ENCODE measurements at regions not wholly inside any gene's neighbourhood (a gene's known extent, or its start where the extent isn't known, plus 50 kb on each side); places are given as distances from the start of the nearest gene placed in this dataset.

GRCh38 chr20:12737900-12738299, 270.9 kb upstream of the SPTLC3 start:
- Histone ChIP-seq H2BK12ac (ENCODE audit: insufficient read length, low read depth, low read length) (no peak overlapping the region), H3K56ac (ENCODE audit: insufficient read length, low read depth, low read length) (no peak overlapping the region), H3K79me1 (ENCODE audit: insufficient read depth, low read depth, low read length, poor library complexity, severe bottlenecking) (no peaks in the 10 kb centered on the region), H3T11ph (ENCODE audit: low read length) (no peak overlapping the region), H3K27me3 (ENCODE audit: insufficient read depth, low read length) (no peaks in the 10 kb centered on the region), H4K8ac (replicated peaks; ENCODE audit: insufficient read length, low read depth, low read length) (no peak overlapping the region), H3K23me2 (ENCODE audit: insufficient read length, low read depth, low read length, poor library complexity, severe bottlenecking) (no peaks in the 10 kb centered on the region), H3K14ac (ENCODE audit: insufficient read depth, low read length) (no peak overlapping the region), H3K27ac (ENCODE audit: insufficient read length, low read depth, low read length) (no peak overlapping the region), H2BK5ac (ENCODE audit: insufficient read length, low read length) (no peak overlapping the region), H3K18ac (ENCODE audit: insufficient read length, low read depth, low read length) (no peak overlapping the region), H3K4me2 (ENCODE audit: insufficient read depth, insufficient read length, low read length) (no peak overlapping the region), H4K20me1 (ENCODE audit: control insufficient read depth, insufficient read depth, insufficient read length) (no peaks in the 10 kb centered on the region), H3K9ac (ENCODE audit: extremely low read depth, insufficient read length, low read length) (no peak overlapping the region), H2BK20ac (ENCODE audit: low read depth, low read length, poor library complexity, severe bottlenecking) (no peak overlapping the region), H3K23ac (ENCODE audit: insufficient read length, low read depth, low read length) (no peak overlapping the region), H2BK15ac (ENCODE audit: low read depth, low read length) (no peak overlapping the region), H3K4ac (ENCODE audit: low read depth, low read length) (no peak overlapping the region), H2AK5ac (ENCODE audit: insufficient read length, low read length) (no peak overlapping the region), H4K5ac (ENCODE audit: insufficient read length, low read depth, low read length) (no peak overlapping the region), H2AFZ (ENCODE audit: low read length) (no peak overlapping the region), H3K79me2 (ENCODE audit: insufficient read depth, low read length) (no peaks in the 10 kb centered on the region), H3K9me3 (ENCODE audit: control insufficient read depth, low read depth, low read length) (no peaks in the 10 kb centered on the region), H2BK120ac (ENCODE audit: low read depth, low read length, poor library complexity, severe bottlenecking) (no peak overlapping the region), H4K91ac (ENCODE audit: insufficient read length, low read depth, low read length) (no peak overlapping the region), H3K4me1 (ENCODE audit: insufficient read depth, low read length) (no peaks in the 10 kb centered on the region)
- no peak for TF ChIP-seq CTCF (conservative IDR thresholded peaks at IDR 0.05)
- no peaks in the 10 kb centered on the region for H3K4me1 Mint-ChIP-seq
- H3K27ac Mint-ChIP-seq: no peak overlapping the region
- H3K27me3 Mint-ChIP-seq (ENCODE audit: low read depth): no peaks in the 10 kb centered on the region
- DNase-seq: no peak
- WGBS (ENCODE audit: extremely low coverage, insufficient read length, low lambda C conversion rate): no CpG with 5 or more reads among the region's 2 CpGs
- H3K9me3 Mint-ChIP-seq: no peaks in the 10 kb centered on the region
- H3K36me3 Mint-ChIP-seq (ENCODE audit: insufficient read depth in 1 of 3, low read depth in 3 of 3): no peaks in the 10 kb centered on the region
- no peak overlapping the region for H3K4me3 Mint-ChIP-seq
